ENCODE measurements at regions not wholly inside any gene's neighbourhood (a gene's known extent, or its start where the extent isn't known, plus 50 kb on each side); places are given as distances from the start of the nearest gene placed in this dataset.

DNA sequence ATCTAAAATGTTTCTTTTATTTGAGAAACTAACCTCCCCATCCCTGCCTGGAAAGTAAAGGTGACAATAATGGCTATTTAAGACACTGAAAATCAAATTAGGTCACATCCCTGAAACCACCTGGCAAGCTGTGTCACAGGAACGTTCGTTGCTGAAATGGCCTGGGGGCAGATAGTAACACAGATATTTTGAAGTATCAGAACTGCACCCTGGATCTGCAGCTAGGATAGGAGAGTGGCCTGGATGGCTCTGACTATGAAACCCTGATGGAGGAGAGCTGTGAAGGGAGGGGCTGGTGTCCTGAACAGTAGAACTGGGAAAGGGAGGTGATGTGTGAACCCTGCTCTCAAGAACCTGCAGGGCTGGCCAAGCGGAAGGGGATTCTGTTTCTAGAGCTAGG lies 648.3 kb upstream of the CFAP20DC start:
- no peak overlapping the region for H3K4me3 ChIP-seq (ENCODE audit: low read depth, low read length)
- no peak for DNase-seq (ENCODE audit: low read depth)

DNA sequence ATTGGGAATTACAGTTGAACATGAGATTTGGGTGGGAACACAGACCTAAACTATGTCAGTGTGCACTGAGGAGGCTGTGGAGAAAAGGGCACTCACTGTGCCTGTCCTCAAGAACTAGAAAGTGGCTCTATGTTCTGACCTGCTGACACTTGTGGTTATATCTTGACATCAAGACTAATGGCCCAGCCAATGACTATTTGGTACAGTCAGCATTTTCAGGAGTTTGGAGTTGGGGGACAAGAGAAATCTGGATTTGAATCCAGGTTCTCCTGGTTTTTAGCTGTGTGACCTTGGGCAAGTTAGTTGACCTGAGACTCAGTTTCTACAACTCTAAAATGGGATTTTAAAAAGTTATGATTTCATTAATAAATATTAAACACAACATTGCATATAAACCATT lies 647.0 kb upstream of the CFAP20DC start:
- no peak overlapping the region for H3K4me3 ChIP-seq (ENCODE audit: low read depth, low read length)
- DNase-seq (ENCODE audit: low read depth) = no peak

DNA sequence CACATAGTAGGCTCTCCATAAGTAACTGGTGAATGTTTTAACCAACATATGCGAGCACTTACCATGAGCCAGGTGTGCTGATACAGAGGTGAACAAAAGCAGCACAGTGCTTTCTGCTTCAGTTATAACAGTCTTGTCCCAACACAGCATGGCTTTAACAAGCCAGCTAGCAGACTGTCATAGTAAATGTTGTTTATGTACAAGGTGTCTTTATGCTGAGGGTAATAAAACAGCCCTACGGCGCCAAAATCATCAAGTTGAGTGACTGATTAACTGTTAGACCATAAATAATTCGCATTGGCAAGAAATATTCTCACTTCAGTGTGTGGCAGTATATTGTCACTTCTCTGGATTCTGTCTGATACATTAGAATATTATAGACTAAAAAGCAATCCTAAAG lies 646.0 kb upstream of the CFAP20DC start:
- no peak overlapping the region for H3K4me3 ChIP-seq (ENCODE audit: low read depth, low read length)
- no peak for DNase-seq (ENCODE audit: low read depth)

DNA sequence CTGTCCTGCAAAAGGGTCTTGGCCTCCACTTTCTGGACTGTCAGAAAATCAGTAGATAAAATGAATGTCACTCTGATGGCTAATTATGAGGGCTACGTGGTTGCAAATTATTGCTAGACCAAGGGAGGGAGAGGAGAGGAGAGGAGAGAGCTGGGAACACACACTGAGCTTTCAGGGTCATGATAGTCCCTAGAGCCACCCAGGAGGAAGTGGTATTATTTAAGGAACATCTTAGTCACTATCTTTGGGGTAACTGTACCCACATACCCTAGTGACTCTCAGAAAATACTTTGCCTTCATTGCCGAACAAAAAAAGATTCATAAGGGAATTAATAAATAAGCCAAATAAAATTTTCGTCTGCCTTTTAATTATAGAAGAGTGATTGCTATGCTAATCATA lies 642.3 kb upstream of the CFAP20DC start:
- no peak for DNase-seq (ENCODE audit: low read depth)
- no peak overlapping the region for H3K4me3 ChIP-seq (ENCODE audit: low read depth, low read length)

DNA sequence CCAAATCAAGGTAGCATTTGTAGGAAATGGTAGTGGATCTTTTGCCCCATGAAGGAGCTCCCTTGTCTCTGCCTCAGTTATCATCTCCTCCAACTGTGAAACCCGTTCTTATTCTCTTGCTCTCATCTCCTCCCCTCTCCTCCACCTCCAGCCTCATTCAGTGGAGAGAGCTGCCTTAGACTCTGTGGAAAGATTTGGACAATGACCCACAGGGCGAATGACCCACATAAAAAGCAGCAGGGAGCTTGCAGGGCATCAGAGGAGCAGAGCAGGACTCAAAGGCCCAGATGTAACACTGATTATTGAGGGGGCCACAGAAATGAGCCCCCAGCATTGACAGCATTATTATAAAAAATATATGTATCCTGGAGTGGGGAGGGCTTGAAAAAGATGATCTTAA lies 641.1 kb upstream of the CFAP20DC start:
- DNase-seq (ENCODE audit: low read depth) = no peak
- no peak overlapping the region for H3K4me3 ChIP-seq (ENCODE audit: low read depth, low read length)

DNA sequence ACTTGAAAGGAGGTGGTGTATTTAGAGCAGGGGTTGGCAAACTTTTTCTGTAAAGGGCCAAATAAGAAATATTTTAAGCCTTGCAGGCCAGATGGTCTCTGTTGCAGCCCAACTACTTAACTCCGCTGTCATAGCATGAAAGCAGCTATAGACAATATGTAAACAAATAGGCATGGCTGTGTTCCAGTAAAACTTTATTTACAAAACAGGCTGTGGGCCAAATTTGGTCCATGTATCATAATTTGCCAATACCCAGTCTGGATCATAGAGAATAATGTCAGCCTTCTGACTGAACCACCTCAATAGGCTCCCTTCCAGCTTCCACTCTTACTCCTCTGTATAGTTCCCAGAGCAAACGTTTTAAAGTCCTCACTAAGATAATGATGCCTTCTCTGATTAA lies 638.8 kb upstream of the CFAP20DC start:
- no peak overlapping the region for H3K4me3 ChIP-seq (ENCODE audit: low read depth, low read length)
- DNase-seq (ENCODE audit: low read depth) = no peak

DNA sequence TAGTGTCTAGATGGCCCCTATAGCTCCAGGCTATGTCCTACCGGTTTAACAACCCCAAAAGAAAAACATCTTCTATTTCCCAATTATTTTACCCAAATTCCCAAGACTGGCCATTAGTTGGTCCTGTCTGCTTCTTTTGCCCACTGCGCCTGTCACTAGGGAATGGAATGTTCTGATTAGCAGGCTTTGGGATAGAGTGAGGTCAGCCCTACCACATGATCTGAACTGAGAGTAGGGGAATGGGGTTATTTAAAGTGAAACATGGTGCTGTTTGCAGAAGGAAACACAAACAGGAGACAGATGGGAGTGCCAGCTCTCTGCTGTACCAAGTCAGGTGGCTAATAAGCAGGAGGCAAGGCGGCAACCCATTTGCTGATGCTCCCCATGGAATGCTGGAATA lies 635.6 kb upstream of the CFAP20DC start:
- no peak for DNase-seq (ENCODE audit: low read depth)
- no peak overlapping the region for H3K4me3 ChIP-seq (ENCODE audit: low read depth, low read length)

DNA sequence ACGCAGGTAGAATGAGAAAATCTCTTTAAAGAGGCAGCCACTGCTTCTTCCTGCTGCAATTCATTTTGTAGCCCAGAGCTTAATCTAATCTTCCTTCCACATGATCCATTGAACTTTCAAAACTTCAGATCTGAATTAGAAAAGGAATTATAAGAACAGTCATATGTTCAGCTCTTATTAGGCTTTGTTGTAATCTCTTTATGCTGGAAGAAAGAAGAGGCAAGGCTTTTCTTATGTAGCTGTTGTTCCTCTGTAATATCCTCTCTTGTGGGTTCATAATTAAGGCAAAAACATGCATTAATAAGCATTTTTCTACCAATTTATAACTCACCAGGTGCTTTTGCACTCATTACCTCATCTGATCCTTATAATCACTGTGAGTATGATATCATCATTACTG lies 634.9 kb upstream of the CFAP20DC start:
- H3K4me3 ChIP-seq (ENCODE audit: low read depth, low read length) = no peak overlapping the region

DNA sequence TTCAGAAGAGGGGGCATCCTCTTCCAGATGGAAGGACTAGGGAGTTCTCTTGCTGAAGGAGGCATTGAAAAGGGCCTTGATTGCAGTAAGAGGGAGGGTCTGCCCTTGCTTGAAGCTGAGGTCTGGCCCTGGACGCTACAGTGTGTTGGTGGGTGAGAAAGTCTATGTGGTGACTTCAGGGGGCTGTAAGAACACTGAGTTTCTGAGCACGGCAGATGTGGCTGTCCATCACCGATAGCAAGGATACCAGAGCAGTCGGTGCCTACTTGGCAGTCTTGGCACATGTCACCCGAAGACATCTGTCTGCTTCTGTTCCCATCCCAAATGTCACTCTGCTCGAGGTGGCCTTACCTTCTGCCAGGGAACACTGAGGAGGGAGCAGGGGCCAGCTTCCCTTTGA lies 631.1 kb upstream of the CFAP20DC start:
- H3K4me3 ChIP-seq (ENCODE audit: low read depth, low read length) = no peak overlapping the region
- no peak for DNase-seq (ENCODE audit: low read depth)

More for the DNA sequence above, 634.9 kb upstream of the CFAP20DC start:
- DNase-seq (ENCODE audit: low read depth) = no peak

DNA sequence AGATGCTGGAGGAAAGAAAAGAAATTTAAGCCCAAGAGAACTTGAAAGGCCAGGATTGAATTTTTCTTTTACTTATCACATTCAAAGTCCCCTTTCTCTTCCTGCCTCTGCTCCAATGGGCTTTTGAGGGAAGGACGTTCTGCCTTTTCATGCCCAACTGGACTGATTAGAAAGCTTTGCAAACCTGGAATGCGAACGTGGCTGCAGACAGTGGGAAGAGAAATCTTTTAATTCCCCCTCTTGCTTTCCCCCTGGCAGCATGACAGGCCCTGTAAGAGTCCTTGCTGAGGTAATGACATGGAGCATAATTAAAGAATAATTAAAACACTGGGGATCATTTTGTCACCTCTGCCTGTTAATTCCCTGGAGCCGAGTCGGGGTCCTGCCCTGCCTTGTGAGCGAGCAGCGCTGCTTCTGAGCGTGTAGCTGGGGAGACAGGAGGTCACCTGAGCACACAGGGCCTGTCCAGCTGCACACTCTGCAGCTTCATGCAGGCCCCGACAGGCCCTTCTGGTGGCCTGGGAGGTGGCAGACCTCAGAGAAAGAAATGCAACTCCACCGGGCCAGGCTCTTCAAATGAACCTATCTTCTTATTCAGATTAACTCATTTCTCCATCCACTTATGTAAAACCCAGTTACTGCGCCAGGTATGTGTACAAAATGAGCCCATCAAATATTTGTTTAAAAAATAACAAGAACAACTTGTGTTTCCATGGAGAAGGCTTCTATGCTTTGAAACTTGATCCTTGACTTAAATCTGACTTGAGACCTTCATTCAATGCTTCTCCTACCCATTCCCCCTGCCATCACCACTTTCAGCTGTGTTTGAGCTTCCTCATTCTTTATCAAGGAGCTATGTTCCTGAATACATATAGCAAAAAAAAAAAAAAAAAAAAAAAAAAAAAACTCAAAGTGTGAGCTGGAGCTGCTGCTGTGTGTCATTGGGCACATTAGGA lies 628.2 kb upstream of the CFAP20DC start:
- no peak for DNase-seq (ENCODE audit: low read depth)
- H3K4me3 ChIP-seq (ENCODE audit: low read depth, low read length) = no peak overlapping the region

DNA sequence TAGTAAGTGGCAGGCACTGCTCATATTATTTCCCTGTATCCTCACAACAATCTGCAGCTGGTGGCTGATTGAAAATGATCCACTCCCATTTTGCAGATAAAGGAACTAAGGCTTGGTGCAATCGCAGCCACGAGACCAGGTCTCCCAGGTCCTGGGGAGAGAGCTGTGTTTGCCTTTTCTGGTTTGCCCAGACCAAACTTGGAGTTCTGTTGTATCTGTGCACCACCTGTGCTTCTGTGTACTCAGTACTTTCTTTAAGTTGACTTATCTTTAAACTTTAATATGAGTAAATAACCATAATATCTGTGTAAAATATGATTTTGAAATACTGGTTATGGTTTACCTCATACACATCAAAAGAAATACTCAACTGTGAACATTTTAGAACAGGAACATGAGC lies 625.7 kb upstream of the CFAP20DC start:
- H3K4me3 ChIP-seq (ENCODE audit: low read depth, low read length) = no peak overlapping the region
- DNase-seq (ENCODE audit: low read depth) = no peak

DNA sequence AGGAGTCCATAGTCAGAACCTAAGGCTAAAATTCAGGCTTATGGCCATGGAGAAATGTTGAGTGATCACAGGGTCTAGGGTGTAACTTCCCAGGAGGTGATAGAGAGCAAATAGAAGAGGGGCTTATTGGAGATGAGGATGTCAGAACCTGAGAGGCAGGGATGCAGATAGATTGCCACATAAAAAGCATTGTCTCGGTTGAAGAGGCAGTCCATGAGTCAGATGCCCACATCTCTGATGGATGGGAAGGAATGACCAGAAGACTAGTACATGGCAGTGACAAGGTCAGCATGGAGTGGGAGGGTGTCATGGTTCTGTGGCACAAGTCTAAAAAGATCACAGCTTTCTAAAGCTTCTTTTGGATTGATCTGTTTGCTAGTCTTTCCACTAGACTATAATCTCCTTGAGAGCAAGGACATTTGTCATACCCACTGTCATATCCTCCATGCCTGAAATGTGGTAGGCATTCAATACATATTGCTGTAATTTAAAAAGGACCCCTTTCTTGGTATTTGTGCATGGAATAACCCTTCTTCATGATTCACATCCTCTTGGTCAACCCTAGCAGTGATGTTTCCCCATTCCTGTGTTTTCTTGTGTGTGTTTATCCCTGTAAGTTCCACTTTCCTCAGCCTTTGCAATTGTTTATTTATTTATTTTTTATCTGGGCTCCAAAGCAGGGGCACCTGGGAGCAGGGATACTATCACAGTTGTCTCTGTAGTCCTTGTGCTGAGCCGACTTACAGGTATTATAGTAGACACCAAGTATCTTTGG lies 613.4 kb upstream of the CFAP20DC start:
- H3K4me3 ChIP-seq (ENCODE audit: low read depth, low read length) = no peak overlapping the region
- DNase-seq (ENCODE audit: low read depth) = no peak

DNA sequence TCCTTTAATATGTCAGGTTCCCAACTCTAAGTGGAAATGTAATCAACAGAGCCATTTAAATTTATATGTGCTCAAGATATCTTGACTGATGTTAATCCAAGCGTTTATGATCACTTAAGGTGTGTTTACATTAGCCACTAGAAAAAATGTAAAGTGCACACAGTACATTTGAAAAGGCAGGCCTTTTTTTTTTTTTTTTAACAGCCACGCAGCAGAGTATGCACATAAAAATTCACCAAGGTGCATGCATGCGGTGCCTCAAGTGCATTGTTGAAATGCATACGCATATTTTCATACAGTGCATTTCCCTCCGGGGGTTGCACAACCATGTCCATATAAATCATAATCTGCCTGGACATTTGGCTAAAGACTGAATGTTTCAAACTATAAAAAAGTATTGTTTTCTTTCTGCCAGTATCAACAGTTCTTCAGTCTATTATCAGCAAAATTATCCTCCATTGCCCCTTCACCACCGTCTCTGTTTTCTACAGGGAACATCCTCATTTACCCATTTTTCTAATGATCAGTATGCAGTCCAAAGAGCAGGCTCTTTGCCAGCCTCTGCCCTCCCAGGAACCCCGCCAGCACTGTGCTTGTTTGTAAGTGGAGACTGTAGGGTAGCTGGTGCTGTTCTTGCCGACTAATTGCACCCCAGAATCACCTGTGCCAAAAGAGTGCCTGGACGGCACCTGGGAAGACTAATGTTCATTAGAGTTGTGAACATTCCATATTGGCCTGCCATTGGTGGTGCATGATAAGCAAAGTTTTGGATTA lies 611.2 kb upstream of the CFAP20DC start:
- no peak overlapping the region for H3K4me3 ChIP-seq (ENCODE audit: low read depth, low read length)
- no peak for DNase-seq (ENCODE audit: low read depth)

DNA sequence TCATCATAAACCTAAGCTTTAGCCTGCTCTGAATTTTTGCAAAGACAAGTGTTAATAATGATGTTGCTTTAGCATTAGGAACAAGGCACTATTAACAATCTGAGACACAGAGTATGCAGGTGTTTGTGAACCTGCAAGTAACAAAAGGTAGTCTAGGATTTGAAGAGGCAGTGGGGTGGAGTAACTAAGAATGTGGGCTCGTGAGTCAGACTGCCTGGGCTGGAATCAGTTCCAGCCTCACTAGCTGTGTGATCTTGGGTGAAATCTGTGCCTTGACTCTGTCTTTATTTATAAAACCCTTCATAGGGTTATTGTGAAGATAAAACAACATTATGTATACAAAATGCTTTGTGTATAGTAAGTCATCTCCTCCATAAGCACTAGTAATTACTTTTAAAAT lies 610.6 kb upstream of the CFAP20DC start:
- H3K4me3 ChIP-seq (ENCODE audit: low read depth, low read length) = no peak overlapping the region
- no peak for DNase-seq (ENCODE audit: low read depth)

DNA sequence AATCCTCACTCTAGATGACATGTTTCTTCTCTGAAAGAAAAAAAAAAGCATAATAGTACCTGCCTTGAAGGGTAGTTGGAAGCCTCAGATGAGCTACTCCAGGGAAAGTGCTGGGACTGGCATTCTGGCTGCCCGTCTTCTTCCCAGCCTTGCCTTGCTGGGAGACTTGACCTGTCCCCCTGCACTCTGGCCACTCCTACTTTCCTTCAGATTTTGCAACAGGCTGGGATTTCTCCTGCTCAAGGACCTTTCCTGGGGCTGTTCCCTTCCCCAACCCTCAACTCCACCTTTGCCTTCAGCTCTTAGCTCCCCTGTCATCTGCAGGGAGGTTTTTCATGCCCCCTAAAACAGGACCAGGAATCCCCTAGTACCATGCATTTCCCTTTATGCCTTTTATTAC lies 609.9 kb upstream of the CFAP20DC start:
- DNase-seq (ENCODE audit: low read depth) = no peak
- H3K4me3 ChIP-seq (ENCODE audit: low read depth, low read length) = no peak overlapping the region

DNA sequence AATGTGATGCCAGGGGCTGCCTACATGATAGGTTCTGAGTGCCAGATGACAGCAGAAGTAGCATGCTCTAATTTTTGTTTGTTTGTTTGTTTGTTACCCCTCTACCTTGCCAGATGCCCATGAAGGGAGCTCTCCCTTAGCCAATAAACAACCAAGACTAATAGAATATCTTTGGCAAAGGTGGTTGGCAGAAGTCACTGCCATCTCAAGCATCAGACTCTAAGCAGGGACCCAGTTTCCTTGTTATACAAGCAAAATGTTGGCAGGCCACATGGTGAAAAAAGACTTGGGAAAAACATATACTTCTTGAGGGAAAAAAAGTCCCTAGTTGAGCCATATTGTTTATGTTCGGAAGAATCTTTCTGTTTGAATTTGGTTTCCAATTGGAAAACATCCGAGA lies 609.0 kb upstream of the CFAP20DC start:
- H3K4me3 ChIP-seq (ENCODE audit: low read depth, low read length) = no peak overlapping the region
- DNase-seq (ENCODE audit: low read depth) = no peak

DNA sequence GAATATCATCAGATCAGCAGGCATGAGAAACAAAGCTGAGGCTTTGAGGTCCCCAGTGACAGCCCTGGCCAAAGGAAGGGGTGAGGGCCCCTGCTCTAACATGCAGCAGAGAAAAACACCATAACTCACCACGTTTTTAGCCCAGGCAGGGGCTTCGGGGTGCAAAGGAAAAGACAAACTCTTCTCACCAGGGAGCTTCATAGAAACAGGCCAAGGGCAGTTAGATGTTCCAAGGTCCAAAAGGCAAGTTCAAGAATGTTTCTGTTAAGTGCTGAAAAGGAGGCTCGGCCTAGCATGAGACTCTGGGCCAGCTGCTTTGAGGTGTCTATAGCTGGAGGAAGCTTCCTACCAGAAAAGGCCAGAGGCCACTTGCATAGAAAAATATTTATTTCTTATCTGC lies 608.4 kb upstream of the CFAP20DC start:
- no peak for DNase-seq (ENCODE audit: low read depth)
- H3K4me3 ChIP-seq (ENCODE audit: low read depth, low read length) = no peak overlapping the region

DNA sequence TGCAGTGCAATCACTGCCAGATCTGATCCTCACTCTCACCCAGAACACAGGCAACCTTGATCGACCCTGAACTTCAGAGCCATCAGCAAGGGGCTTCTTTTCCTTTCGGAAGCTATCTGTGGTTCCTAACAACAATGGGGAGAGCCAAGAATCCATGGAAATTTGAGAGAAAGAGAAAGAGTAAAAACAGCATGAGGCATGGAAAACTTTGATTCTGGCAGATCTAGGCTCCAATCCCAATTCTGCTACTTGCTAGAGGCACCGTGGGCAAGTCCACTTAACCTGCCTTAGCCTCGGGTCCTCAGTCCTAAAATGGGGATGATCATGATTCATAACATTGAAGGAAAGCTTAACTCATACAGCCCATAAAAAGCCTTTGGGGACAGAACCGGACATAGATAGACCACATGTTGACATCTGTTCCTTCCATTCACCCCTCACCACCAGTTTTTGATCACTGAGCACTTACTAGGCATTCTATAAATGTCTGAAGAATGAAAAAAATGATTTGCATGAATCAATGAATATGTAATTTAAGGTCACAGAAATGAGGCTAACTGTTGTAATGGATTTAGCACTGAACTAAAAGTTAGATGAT lies 605.7 kb upstream of the CFAP20DC start:
- no peak for DNase-seq (ENCODE audit: low read depth)
- no peak overlapping the region for H3K4me3 ChIP-seq (ENCODE audit: low read depth, low read length)

DNA sequence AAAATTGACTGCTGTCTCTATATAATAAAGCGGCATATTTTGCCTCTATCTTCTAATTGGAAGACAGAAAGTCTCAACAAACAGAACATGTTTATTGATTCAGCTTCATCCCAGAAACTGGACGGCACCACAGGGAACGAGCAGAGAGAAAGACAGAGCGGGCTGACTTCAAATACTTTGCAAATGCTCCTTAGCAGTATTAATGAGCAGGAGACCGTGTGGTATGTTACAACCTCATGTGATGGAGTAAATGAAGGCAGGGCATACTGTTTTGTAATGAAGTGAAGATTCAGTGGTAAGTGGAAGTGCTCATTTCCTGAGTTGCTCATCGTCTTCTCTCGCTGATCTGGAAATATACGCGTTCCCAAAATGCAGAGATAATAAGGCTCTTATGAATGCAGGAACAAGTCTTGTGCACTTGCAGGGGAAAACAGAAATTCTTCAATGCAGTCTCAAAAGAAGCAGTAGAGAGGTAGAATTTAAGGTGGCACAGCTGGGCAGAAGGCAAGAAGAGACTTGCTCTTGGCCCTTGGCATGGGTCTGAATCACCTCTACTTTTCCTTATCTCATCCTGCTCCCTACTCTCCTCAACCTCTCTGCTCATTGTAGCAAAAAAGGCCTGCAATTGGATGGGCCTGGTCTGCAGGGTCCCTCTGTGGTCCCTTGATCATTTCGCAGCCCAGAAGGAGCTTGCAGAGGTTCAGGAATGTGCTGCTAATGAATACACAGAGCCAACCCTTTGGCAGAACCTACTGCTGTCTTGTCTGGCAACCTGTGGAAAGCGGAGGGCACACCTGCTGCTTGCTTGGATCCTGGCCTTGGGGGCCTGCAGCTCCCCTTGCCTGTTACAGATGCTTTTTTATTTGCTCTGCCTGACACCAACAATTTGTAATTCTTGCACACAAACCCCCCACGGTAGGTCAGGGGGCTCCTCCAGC lies 604.9 kb upstream of the CFAP20DC start:
- DNase-seq (ENCODE audit: low read depth) = no peak
- no peak overlapping the region for H3K4me3 ChIP-seq (ENCODE audit: low read depth, low read length)

Data from skeletal muscle cell (primary cell).